HG02588 (cell line): ENCODE measurements at regions not wholly inside any gene's neighbourhood (a gene's known extent, or its start where the extent isn't known, plus 50 kb on each side); places are given as distances from the start of the nearest gene placed in this dataset.

Source experiments
- ATAC-seq: cut with Tn5 transposase; IDR thresholded peaks from one replicate; pipeline ENCODE4 v1.9.1; 2021; ENCODE audit warnings: mild to moderate bottlenecking, moderate library complexity; ENCODE audit not compliant: unreplicated experiment

DNA sequence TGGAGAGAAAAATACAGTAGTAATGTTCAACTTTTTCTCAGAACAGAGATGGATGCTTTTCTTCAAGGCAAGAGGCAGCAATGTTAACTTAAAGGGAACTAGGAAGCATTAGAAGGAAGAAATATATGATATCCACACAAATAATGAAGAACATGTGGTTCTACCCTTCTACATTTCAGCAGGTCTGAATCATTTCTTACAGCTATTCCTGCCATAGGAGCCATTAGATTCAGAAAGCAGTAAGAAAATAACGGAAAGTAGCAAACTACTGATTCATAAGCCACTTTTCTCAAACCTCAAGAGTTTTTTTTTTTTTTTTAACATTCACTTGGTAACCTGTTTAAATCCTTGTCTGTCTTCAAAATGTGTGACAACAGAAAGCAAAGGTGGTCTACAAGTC lies 1251.6 kb upstream of the AGA start:
- ATAC-seq, result no peak

DNA sequence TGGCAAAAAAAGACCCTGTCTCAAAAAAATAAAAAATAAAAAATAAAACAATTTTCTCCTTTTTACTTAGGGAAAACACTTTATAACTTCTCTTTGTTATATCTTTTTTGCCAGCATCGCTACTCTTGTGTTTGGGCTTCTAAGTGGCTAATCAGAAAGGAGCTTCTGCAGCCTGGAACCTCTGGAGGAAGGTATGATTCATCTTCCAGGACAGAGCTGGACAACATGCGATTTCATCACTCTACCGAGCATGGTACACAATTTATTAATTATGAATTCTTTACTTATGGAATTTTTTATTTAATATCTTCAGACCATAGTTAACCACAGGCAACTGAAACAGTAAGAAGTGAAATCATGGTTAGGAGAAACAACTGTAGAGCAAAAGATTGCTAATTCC lies 1254.3 kb upstream of the AGA start:
- ATAC-seq, result no peak

DNA sequence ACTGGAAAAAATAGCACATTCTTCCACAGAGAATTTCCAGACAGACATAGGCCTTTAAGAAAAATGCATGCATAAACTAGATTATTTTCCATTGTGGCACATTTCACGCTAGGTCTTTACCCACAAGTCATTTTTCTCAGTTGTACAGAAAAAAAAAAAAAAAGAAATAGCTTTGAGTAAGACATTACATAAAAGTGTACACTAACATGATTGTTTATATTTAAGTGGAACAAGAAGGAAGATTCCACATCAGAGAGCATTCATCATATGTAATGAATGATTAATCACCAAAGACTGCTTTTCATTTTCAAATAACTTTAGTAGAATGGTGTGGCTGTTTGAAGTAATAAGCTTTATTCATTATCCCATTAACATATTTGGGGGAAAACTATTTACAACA lies 1270.2 kb upstream of the AGA start:
- no peak for ATAC-seq

DNA sequence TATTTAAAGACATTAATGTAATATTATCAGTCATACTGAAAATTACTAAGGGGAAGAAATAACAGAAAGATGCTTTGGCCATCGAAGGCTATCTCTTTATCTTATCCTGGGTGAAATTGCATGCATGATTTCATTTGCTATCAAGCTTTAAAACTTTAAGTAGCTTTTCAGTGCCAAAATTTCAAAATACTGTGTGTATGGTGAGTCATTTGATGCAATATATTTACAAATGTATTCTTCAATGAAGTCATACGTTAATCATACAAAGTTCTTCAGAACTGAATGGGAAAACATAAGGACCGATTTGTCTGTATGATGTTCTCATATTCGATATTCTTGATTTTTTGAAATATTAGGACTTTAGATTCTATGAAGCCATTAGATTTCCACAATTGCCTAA lies 1295.8 kb upstream of the AGA start:
- ATAC-seq, result no peak

DNA sequence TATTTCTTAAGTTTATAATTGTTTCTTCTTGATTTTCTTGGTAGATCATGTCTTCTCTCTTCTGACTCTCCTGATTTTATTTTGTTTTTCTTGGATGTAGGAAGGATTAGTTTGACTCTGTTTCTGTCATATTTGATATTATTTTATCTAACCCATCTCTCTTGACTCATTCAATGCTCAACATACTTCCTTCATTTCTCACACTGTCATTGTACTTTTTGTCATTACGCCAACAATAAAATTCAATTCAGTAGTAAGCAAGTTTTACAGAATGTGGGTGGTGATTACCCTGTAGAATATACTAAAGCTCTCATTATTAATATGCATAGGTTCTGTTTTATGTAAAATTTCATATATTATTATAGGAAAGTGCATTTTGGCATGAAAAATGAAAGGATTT lies 1303.0 kb upstream of the AGA start:
- no peak for ATAC-seq

DNA sequence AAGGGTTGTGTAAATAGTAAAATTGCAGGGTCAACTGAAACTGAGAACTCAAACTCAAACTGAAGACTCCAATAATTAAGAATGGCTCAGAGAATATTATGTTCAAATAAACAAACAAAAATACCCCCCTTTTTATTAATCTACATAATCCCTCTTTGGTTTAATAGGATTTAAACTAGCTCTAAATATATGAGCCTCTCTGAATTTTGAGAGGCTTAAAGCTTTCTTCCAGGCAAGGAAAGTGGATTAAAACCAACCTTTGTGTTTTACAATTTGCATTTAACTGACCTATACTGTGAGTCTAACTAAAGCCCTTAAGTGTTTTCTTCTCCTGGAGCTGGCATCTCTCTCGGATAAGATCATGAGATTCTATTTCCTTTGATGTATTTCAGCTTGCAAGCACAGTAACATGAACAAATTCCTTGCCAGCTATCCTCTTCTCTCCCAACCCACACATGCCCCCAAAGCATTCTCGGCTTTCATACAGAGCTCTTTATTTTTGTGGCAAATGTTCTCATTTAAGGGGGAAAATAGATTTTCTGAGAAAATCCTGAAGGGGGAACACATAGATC lies 1310.8 kb upstream of the AGA start:
- ATAC-seq, result no peak

DNA sequence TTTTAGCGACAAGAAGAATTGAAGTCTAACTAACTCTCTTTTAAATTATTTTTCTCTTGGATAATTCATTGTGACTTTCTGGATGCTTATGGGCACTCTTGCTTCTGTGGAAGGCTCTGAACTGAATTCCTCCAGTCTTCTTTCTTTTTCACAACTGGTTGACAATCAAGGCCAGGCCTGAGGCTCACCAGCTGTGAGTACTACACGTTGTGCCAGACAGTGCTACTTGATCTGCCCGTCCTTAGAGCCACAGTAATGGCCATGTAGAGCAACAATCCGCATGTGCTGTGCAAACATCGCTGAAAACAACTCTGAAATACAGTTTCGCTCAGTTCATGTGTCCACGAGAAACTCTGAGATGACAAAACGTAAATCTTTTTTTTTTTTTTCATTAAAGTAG lies 1336.3 kb upstream of the AGA start:
- no peak for ATAC-seq

DNA sequence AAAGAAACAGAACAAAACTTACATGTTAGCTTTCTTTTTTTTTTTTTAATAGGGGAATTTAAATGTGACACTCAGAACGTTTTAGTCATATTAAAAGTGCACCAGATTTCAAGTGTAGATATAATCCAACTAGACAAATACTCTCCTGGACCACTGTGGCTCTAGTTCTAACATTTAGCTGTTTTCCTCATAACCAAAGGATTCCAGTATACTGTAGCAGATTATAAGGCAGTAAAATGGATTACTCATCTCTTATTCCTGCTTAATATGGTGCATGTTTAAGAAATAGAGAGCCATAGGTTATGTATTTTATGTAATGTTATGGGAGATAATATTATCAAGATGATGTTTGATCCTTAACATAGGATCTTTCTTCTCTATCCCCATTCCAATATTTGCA lies 1339.5 kb upstream of the AGA start:
- no peak for ATAC-seq

DNA sequence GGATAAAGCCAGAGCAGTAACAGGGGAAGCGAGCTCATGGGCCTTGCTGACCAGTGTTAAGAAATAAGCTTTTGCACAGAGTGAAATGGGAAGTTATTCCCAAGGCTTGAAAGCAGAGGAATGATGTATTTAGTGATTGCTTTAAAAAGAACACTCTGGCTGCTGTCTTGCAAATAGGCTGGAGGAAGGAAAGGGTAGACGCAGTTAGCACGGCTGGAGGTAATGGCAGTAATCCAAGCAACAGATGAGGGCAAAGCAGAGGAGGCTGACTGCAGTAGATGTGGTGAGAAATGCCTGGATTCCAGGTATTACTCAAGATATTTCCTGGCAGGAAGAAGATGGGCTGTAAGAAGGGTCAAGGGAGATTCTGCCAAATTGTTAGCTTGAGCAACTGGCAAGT lies 1342.3 kb upstream of the AGA start:
- ATAC-seq, result no peak

DNA sequence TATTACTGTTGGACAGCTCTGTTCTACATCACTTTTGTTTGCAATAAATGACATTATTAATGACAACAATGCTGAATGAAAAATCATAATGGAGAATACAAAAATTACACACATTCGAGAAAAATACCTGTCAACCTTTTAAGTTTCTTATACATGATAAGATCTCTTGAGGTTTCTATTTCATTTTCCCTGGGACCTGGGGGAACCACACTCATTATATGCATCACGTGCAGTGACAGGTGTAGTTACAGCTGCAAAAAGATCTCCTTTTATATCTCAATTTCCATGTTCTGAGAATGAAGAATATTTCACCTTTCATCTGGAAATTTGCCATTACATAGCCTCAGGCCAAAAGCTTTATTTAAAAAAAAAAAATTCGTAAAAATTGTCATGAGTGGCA lies 1347.0 kb upstream of the AGA start:
- ATAC-seq, result no peak

DNA sequence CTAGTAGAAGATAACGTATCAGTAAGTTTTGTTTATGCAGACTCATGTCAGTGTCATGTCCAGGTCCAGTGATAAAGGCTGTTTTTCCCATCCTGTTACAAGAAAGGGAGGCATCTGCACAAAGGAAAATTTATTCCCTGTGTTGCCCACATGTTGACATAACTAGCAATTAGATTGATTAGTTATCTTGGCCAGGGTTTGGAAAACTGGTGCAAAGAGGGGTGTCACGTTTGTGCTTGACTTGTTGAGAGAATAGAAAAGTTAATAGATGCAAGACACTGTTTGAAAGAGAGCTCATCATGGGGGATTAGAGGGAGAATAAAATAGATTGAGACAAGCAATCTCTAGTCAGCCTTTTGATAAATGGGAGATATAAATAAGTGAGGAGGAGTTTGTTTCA lies 1357.0 kb upstream of the AGA start:
- no peak for ATAC-seq

DNA sequence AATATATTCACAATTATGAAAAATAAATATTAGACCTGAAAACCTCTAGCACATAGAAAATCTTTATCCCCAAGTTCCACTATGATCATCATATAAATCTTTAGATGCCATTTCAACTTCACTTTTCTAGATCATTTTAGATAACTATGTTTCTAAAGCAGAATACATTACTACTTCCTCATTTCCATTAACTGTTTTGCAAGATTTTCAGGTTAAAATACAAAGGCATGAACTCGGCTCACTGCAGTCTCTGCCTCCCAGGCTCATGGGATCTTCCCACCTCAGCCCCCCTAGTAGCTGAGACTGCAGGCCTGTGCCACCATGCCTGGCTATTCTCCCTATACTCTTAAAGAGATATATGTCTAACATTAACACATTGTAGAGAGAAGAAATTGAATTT lies 1365.9 kb upstream of the AGA start:
- no peak for ATAC-seq

DNA sequence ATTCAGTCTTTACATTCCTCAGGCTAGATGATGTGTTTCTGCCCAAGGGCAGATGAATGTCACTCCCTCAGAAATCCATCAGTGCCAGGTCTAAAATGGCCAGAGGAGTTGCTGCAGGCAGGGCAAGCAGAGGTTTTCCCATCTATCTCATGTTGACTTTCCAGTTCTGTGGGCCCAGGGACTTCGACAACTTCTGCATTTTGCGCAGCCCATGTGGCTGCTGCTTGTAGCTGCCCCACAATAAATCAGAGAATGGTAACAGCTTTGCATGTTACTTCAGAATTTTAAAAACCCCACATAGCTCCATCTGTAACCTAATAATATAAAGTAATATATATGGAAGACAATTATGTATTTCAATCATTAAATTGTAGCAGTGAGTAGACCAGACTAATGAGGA lies 1367.7 kb upstream of the AGA start:
- ATAC-seq, result no peak

DNA sequence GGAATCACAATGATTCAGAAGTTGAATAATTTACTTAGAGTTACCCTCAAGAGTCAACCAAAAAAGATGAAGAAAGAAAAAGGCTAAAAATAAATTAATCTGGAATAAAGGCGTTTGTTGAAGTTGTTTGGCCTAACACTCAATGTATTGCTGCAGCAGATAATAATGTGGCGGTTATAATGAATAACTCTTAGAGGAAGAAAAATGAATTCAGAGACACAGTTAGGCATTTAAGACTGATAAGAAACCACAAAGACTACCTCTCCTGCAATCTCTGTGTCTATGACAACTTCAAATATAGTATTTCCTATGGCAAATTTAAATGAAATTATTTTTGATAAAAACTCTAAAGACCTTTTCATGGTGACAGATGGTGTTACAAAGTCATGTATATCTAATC lies 1369.1 kb upstream of the AGA start:
- no peak for ATAC-seq

DNA sequence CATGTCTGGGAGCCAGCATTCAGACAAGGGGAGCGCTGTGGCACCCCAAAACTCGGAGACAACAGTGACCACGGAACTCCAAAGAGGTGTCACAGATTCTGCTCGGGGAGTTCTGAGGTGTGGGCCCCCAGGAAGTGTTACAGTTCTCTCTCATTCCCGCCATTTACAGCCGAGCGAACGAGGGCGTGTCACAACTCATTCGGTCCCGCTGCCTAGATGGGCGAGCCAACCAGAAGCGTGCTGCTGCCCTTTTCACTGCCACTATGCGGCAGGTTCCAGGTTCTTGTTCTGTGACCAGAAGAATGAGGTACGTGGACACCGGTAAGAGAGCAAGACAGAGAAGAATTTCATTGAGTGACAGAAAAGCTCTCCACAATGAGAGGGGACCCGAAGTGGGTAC lies 1370.6 kb upstream of the AGA start:
- no peak for ATAC-seq

DNA sequence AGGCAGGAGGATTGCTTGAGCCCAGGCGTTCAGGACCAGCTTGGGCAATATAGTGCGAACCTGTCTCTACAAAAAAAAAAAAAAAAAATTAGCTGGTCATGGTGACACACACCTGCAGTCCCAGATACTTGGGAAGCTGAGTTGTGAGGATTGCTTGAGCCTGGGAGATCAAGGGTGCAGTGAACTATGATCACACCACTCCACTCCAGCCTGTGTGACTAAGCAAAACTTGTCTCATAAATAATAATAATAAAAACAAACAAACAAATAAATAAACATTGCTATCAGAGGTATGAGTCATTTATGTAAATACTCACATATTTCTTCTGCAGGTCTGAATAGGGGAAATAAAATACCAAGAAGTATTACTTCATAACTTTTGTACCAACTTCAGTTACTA lies 1372.7 kb upstream of the AGA start:
- ATAC-seq, result no peak

DNA sequence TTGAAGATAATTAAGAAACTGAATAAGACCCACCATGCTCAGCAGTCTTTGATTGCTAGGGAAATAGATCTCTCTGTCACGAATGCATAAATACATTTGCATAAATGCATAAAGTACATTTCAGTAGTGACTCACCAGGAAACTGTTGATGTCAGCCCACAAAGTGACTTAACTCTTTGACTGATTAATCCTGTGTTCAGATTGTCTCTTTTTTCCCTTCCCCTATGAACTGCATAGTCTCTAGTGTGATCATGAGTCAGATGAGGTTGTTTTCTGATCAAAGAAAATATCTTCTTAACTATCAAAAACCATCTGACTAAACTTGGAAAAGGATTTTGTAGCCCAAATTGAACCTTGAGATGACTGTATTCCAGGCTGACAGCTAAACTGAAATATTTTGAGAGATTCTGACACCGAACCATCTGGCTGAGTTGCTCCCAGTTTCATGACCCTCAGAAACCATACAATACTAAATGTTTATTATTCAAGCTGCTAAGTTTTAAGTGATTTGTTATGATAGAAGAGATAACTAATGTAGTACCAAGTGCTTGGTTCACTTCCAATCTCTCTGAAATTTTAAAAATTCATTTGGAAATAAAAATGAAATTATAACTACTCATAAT lies 1381.5 kb upstream of the AGA start:
- ATAC-seq, result no peak

DNA sequence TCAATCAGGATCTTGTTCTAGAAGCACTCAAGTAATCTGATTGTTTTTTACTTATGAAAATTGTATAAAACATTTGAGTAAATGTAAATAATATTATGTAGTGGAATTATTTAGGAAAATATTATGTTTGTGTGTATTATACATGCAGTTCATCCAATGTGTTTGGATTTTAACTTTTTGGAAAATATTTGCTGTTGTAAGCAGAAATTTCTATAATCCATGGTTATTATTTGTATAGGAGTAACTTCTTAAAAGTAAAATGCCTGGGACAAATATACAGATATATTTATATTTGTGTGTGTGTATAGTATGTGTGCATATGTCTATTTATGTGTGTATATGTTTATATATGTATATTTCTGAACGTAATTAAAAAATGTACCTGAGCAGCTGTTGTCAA lies 1394.6 kb upstream of the AGA start:
- ATAC-seq, result no peak

DNA sequence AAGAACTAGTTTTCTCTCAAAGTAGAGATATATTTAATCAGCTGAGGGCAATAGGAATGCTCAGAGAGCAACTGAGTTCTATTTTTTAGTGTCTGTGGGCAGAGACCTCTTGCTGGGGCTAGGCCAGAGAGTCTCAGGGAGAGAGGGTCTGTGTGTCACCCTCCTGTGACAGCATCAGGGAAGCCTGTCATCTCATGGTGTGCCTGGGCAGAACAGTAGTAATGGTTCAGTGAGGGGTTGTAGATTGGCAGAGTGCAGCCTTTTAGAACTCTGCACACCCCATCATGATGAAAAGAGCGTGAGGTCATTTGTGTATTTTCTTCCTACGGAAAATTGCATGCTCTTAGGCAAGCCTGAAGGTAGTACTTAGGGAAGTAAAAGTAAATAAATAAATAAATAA lies 1396.5 kb upstream of the AGA start:
- ATAC-seq, result no peak

DNA sequence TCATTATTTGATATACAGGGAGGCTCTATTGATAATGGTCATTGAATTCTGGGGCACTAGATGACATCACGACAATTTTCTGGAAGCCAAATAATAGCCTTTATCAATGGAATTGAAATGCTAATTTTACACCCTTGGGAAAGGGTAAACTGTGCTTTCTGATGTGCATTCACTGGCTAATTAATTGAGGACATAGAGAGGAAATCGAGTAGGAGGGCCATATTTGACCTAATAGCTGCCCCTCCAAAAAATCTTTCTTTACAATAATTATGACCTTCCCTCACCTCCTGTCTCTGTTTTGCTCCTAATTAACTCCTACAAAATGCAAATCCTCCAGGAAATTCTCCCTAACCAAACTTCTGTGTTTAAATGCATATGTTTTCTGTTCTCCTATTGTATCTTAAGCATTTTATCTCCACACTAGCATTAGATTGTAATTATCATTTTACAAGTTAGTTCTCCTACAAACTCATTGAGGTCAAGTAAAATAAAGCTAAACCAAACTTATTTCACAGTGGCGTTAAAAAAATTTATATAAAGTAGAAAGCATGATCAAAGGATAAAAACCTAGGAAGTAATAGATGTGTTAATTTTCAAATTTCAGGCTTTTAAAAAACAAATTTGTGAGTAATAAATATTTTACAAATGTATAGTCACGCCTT lies 1414.0 kb upstream of the AGA start:
- ATAC-seq, result no peak

DNA sequence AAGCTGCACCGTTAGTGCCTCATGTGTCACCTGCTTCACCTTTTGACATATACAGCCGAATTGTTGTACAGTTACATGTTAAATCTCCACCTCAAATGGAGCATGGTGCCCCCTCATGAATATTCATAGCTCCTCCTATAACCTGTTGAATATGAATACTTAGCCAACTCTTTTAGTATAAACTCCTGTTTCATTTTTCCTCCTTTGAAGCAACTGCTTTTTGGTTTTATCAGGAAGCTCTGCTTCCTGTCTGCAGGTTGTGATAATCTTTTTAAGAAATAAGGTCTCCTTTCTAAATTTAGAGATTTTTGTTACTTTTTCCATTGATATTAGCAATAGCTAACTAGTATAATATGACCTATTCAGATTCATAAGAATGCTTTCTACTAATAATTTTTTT lies 1429.2 kb upstream of the AGA start:
- ATAC-seq, result no peak

DNA sequence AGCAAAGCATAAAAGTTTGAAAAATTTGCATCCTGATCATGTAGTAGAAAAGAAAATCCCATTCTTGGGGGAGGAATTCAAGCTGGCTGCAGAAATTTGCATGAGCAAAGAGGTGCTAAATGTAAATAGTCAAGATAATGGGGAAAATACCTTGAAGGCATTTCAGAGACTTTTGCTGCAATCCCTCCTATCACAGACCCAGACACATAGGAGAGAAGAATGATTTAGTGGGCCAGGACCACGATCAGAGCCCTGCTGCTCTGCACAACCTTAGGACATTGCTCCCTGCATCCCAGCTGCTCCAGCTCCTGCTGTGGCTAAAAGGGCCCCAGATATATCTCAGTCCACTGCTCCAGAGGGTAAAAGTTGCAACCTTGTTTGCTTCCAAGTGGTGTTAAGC lies 1439.7 kb upstream of the AGA start:
- no peak for ATAC-seq

DNA sequence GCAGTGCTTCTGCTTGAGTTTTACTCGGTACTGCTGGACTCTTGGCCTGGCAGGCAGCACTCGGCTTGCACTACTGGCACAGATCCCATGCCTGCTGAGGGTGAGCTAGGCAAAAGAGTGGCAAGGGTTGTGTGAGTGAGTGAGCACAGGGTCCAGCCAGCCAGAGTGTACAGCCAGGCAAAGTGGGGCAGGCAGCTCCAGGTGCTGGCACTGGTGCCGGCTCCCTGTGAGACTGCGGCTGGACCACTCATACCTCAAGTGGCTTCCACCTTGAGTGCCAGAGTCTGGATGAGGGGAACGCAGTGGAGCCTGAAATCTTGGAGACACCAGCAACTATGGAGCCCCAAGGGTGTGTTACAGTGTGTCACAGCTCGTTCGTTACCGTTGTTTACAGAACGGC lies 1451.9 kb upstream of the AGA start:
- no peak for ATAC-seq
